ENCODE measurements at regions not wholly inside any gene's neighbourhood (a gene's known extent, or its start where the extent isn't known, plus 50 kb on each side); places are given as distances from the start of the nearest gene placed in this dataset.

DNA sequence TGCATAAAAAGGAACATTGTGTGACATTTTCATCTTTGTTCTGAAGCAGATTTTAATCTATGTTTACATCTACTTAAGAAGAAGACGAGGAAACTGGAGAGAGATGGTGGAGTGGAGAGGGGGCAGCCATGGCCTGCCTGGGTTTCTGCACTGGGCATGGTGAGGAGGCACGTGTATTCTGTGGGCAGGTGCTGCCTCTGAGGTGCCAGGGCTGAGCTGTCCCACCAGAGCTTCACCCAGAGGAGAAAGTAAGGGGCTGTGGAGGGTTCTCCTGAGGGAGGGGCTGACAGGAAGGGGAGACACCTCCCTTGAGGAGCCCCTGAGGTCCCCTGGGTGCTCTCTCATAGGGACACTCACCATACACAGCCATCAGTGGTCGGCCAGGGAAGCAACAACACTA is 372.4 kb upstream of the OR4E1 start:
- Histone ChIP-seq H4K8ac (ENCODE audit: extremely low read depth, insufficient read depth, low read length) (no peak overlapping the region), H2BK20ac (ENCODE audit: low read length) (no peak overlapping the region), H3K4ac (replicated peaks; ENCODE audit: insufficient read length, low read depth, low read length) (no peak overlapping the region), H2AK5ac (ENCODE audit: low read depth, low read length) (no peak overlapping the region), H2BK120ac (replicated peaks; ENCODE audit: low read depth, low read length) (no peak overlapping the region), H3K56ac (replicated peaks; ENCODE audit: insufficient read length, low read depth, low read length) (no peak overlapping the region), H3K9me3 (ENCODE audit: insufficient read depth in 2 of 2, low read depth in 1 of 2, low read length in 1 of 2) (no peaks in the 10 kb centered on the region), H3K4me3 (ENCODE audit: extremely low read depth in 1 of 4, insufficient read depth in 2 of 4, low read depth in 3 of 4, low read length in 4 of 4) (no peak overlapping the region), H3K79me1 (ENCODE audit: low read depth, low read length) (no peaks in the 10 kb centered on the region), H2AFZ (ENCODE audit: low read length) (0 out of 2 replicates have a peak overlapping the region, but pooled peaks have one; percentile 49), H2BK12ac (ENCODE audit: low read depth, low read length) (no peak overlapping the region), H3K18ac (ENCODE audit: extremely low read depth, low read length) (no peak overlapping the region), H4K5ac (ENCODE audit: insufficient read length, low read depth, low read length) (no peak overlapping the region), H3K36me3 (ENCODE audit: control insufficient read depth in 2 of 4, insufficient read depth in 4 of 4, low read length in 3 of 4) (no peaks in the 10 kb centered on the region), H3K23ac (ENCODE audit: insufficient read length) (no peak overlapping the region), H3K4me1 (replicated peaks in 1 of 4; ENCODE audit: control insufficient read depth in 3 of 4, insufficient read depth in 4 of 4, low read length in 3 of 4) (no peaks in the 10 kb centered on the region), H3K27ac (ENCODE audit: low read depth, low read length) (no peak overlapping the region), H4K91ac (replicated peaks; ENCODE audit: insufficient read length, low read length) (no peak overlapping the region), H2BK5ac (ENCODE audit: low read depth, low read length) (no peak overlapping the region), H3K14ac (ENCODE audit: insufficient read length) (no peak overlapping the region), H2BK15ac (ENCODE audit: low read length) (no peak overlapping the region), H3K79me2 (ENCODE audit: control insufficient read depth in 1 of 2, insufficient read depth in 2 of 2, low read length in 2 of 2) (no peaks in the 10 kb centered on the region), H3K23me2 (ENCODE audit: low read depth, low read length) (no peaks in the 10 kb centered on the region), H3K9ac (replicated peaks in 1 of 4; ENCODE audit: extremely low read depth in 1 of 4, low read depth in 3 of 4, low read length in 3 of 4) (no peak overlapping the region), H3K27me3 (replicated peaks in 1 of 4; ENCODE audit: control insufficient read depth in 3 of 4, extremely low read depth in 1 of 4, insufficient read depth in 3 of 4, low read length in 3 of 4) (no peaks in the 10 kb centered on the region), H4K20me1 (replicated peaks in 1 of 2; ENCODE audit: control insufficient read depth in 1 of 2, insufficient read depth in 2 of 2, low read length in 2 of 2) (no peaks in the 10 kb centered on the region), H3K4me2 (ENCODE audit: insufficient read depth in 1 of 2, low read depth in 2 of 2, low read length in 2 of 2) (no peak overlapping the region)
- TF ChIP-seq BRCA1 (IDR thresholded peaks at IDR 0.05; ENCODE audit: low read depth, low read length): no peak
- no peak for TF ChIP-seq KDM1A (IDR thresholded peaks at IDR 0.05; ENCODE audit: borderline replicate concordance, low read length)
- ChIA-PET CTCF (ENCODE audit: partially characterized antibody) (interaction anchor here (0.9 to 4.4 kb wide), 21 partner anchors 9 to 211 kb away, joined by 3 to 30 read pairs (median 6); no protein-coding TSS in a partner anchor), POLR2A (ENCODE audit: partially characterized antibody) (no interaction called here)
- DNase-seq (ENCODE audit: low read depth in 1 of 2, low spot score in 2 of 2) (no peak), FAIRE-seq (no peak)
- 84% methylated on average over 3 of the region's 3 CpGs; no CpG with 5 or more reads in 1 of the 2 experiments for WGBS, 2 experiments (ENCODE audit: extremely low coverage in 1 of 2, insufficient coverage in 1 of 2, insufficient read length in 1 of 2, insufficient replicate concordance in 2 of 2, low coverage in 1 of 2, low lambda C conversion rate in 2 of 2, missing lambda C conversion rate in 1 of 2)
